Activated naive CD8-positive, alpha-beta T cell treated with anti-CD3 and anti-CD28 coated beads for 36 hours (primary cell): ENCODE measurements at regions not wholly inside any gene's neighbourhood (a gene's known extent, or its start where the extent isn't known, plus 50 kb on each side); places are given as distances from the start of the nearest gene placed in this dataset.

ENCODE experiments used
- DNase-seq: peaks from one replicate; pipeline ENCODE4 v3.0.0; 2021
- H3K27ac Mint-ChIP-seq: one replicate; pipeline ENCODE4 v1.8.0; 2022; ENCODE audit warnings: mild to moderate bottlenecking, moderate library complexity, mixed read lengths
- H3K27me3 Mint-ChIP-seq: one replicate; pipeline ENCODE4 v1.8.0; 2022; ENCODE audit warnings: mild to moderate bottlenecking, mixed read lengths
- H3K36me3 Mint-ChIP-seq: one replicate; pipeline ENCODE4 v1.8.0; 2021; ENCODE audit warnings: mild to moderate bottlenecking, mixed read lengths
- H3K4me1 Mint-ChIP-seq: one replicate; pipeline ENCODE4 v1.8.0; 2021; ENCODE audit warnings: mixed read lengths
- H3K4me3 Mint-ChIP-seq: one replicate; pipeline ENCODE4 v1.8.0; 2022; ENCODE audit warnings: mild to moderate bottlenecking, moderate library complexity, mixed read lengths
- H3K9me3 Mint-ChIP-seq: one replicate; pipeline ENCODE4 v1.8.0; 2022; ENCODE audit warnings: mixed read lengths

DNA sequence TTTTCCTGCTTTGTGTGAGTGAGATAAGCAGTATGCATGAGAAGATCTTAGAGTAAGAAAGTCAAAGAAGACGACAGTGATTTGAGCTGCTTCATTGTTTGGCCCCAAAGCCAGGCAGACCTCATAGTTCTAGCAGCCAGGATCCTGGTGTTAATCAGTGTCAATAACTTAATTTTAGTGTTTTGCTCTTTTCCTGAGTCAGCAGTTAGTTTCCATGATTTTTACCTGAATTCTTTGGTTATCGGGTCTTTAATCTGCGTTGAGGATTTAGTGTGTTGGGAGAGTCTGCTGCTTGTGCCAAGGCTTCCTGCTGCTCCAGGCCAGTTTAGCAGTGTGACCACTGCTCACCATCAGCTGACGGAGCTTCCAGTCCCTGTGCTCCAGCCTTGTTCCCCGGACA lies 241.6 kb upstream of the SOX5 start:
- H3K4me3 Mint-ChIP-seq: no peak overlapping the region
- no peaks in the 10 kb centered on the region for H3K9me3 Mint-ChIP-seq
- no peak for DNase-seq
- H3K36me3 Mint-ChIP-seq: no peaks in the 10 kb centered on the region
- no peak overlapping the region for H3K27ac Mint-ChIP-seq
- H3K27me3 Mint-ChIP-seq: no peaks in the 10 kb centered on the region
- no peaks in the 10 kb centered on the region for H3K4me1 Mint-ChIP-seq

DNA sequence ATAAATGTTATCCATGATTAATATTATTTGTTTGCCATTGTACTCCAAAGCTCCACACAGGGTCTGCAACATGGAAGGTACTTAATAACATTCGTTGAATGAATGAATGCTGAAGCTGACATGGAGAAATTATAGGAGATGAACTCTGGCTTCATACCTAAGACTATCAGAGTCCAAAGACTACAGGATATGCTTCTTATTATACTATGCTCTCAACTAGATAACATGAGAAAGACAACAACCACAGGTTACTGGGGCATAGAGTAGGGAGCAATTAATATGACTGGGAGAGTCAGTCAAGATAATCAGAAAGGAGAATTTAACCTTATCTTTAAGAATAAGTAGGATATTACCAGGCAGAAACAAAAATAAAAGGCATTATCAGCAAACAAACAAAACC lies 236.3 kb upstream of the SOX5 start:
- no peak overlapping the region for H3K4me3 Mint-ChIP-seq
- H3K27me3 Mint-ChIP-seq: no peaks in the 10 kb centered on the region
- no peak for DNase-seq
- H3K36me3 Mint-ChIP-seq: no peaks in the 10 kb centered on the region
- H3K4me1 Mint-ChIP-seq: no peaks in the 10 kb centered on the region
- H3K27ac Mint-ChIP-seq: no peak overlapping the region
- no peaks in the 10 kb centered on the region for H3K9me3 Mint-ChIP-seq

DNA sequence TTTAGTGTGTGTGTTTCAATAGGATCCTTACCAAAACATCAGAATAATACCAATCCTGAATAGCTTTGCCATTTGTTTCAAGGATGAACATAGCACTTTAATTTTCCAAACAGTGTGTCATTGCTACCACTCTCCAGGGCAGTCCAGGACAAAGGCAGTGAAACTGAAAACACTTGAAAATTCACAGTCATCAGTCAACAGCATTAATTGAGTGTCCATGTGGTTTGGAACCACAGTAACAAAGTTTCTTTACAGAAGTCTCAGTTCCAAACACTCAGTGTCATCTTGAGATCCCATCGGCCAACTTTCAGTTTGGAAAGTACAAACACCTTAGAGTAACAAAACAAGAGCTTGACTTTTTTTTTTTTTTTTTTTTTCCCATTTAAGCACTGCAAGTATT lies 228.4 kb upstream of the SOX5 start:
- Mint-ChIP-seq H3K36me3 (no peaks in the 10 kb centered on the region), H3K27ac (no peak overlapping the region), H3K9me3 (no peaks in the 10 kb centered on the region), H3K27me3 (no peaks in the 10 kb centered on the region), H3K4me1 (no peaks in the 10 kb centered on the region), H3K4me3 (no peak overlapping the region)
- no peak for DNase-seq

GRCh38 chr12:24175929-24176328 lies 226.5 kb upstream of the SOX5 start:
- no peak overlapping the region for H3K27ac Mint-ChIP-seq
- no peak overlapping the region for H3K4me3 Mint-ChIP-seq
- H3K27me3 Mint-ChIP-seq: no peaks in the 10 kb centered on the region
- DNase-seq: no peak
- no peaks in the 10 kb centered on the region for H3K4me1 Mint-ChIP-seq
- H3K9me3 Mint-ChIP-seq: no peaks in the 10 kb centered on the region
- no peaks in the 10 kb centered on the region for H3K36me3 Mint-ChIP-seq

- no peaks in the 10 kb centered on the region for H3K36me3 Mint-ChIP-seq
- H3K4me1 Mint-ChIP-seq: no peaks in the 10 kb centered on the region
- no peak for DNase-seq
- no peaks in the 10 kb centered on the region for H3K27me3 Mint-ChIP-seq
- H3K27ac Mint-ChIP-seq: no peak overlapping the region
- H3K4me3 Mint-ChIP-seq: no peak overlapping the region
- no peaks in the 10 kb centered on the region for H3K9me3 Mint-ChIP-seq
Observed at GRCh38 chr12:24175284-24175683, 225.8 kb upstream of the SOX5 start.

DNA sequence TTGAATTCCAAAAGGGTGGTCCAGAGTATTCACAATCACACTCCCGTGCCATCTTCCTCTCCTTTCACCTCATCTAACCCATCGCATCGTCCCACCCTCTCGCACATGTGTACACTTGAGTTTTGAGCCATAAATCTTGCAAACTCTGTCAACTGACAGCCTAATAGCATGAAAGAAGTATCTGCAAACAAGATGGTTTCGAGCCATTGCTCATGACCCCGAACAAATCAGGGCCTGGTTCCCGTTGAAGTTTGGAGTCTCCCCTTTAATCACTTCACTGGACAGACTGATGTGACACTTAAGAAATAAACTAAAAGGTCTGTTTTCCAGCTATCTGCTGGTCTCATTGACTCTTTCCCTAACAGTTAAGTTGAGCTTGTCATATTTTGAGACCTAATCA lies 223.6 kb upstream of the SOX5 start:
- Mint-ChIP-seq H3K36me3 (no peaks in the 10 kb centered on the region), H3K27ac (no peak overlapping the region), H3K27me3 (no peaks in the 10 kb centered on the region), H3K9me3 (no peaks in the 10 kb centered on the region), H3K4me3 (no peak overlapping the region), H3K4me1 (no peaks in the 10 kb centered on the region)
- DNase-seq: no peak

GRCh38 chr12:24172773-24173066 lies 223.2 kb upstream of the SOX5 start:
- H3K9me3 Mint-ChIP-seq: no peaks in the 10 kb centered on the region
- H3K27me3 Mint-ChIP-seq: no peaks in the 10 kb centered on the region
- H3K27ac Mint-ChIP-seq: no peak overlapping the region
- no peak for DNase-seq
- no peaks in the 10 kb centered on the region for H3K4me1 Mint-ChIP-seq
- H3K4me3 Mint-ChIP-seq: no peak overlapping the region
- H3K36me3 Mint-ChIP-seq: no peaks in the 10 kb centered on the region

DNA sequence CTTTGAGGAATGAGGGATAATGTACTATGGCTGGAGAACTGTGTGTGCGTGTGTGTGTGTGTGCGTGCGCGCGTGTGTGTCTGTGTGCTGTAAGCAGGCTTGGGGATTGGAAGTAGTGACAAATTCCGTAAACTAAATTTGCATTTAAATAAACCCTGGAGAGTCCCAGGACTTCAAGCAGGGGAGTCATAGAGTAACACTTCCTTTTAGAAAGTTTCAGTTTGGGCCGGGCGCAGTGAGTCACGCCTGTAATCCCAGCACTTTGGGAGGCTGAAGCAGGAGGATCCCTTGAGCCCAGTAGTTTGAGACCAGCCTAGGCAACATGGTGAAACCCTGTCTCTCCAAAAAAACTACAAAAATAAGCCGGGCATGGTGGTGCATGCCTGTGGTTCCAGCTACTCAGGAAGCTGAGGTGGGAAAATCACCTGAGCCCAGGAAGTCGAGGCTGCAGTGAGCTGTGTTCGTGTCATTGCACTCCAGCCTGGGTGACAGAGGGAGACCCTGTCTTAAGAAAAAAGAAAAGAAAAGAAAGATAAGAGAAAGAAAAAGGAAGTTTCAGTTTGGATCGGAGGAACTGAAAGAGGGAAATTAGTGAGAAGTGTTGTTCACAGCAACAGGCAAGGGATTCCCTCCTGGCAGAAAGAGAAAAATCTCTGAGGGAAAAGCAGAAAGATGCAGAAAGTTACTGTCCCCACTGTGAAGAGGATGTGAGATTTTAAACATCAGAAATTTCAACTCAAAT lies 222.7 kb upstream of the SOX5 start:
- Mint-ChIP-seq H3K9me3 (no peaks in the 10 kb centered on the region), H3K36me3 (no peaks in the 10 kb centered on the region), H3K4me1 (no peaks in the 10 kb centered on the region), H3K27ac (no peak overlapping the region), H3K27me3 (no peaks in the 10 kb centered on the region), H3K4me3 (no peak overlapping the region)
- no peak for DNase-seq

DNA sequence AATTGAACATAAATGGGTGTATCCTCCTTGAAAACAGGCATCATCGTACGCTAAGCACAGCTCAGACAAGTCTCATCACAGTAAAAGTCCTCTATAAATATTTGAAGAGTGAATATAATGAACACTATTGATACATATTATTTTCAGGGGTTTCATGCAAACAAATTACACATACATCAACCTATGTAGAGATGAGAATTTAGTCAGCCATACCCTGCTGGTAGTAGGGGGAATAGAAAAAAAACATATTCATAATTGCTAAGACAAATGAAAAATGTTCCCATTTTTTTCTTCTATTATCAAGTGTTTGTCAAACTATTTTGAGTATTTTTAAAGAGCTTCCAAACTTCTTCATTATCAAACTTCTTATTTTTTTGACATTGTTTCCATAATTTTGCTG lies 205.6 kb upstream of the SOX5 start:
- Mint-ChIP-seq H3K4me3 (no peak overlapping the region), H3K36me3 (no peaks in the 10 kb centered on the region), H3K4me1 (no peaks in the 10 kb centered on the region), H3K9me3 (peaks cover 3% of the 10 kb centered on the region), H3K27ac (no peak overlapping the region), H3K27me3 (no peaks in the 10 kb centered on the region)
- no peak for DNase-seq

DNA sequence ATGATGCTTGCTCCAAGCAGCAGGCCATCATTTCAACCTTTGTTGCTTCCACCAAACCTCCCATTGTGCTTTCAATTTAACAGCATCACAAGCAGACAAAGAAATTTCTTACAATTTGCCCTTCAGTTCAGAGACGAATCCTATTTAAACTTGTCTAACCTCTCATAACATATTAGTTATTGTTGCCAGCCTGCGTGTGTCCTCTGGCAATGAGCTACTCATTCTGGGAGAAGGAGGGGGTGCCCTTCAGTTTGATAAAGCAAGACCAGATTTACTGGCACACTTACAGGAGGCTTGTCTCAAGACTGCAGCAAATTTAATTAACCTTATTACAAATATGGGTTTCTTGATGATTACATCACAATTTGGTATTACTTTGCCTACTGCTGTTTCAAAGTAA lies 203.6 kb upstream of the SOX5 start:
- no peak overlapping the region for H3K4me3 Mint-ChIP-seq
- no peak for DNase-seq
- peaks cover 3% of the 10 kb centered on the region for H3K9me3 Mint-ChIP-seq
- no peak overlapping the region for H3K27ac Mint-ChIP-seq
- no peaks in the 10 kb centered on the region for H3K4me1 Mint-ChIP-seq
- no peaks in the 10 kb centered on the region for H3K36me3 Mint-ChIP-seq
- H3K27me3 Mint-ChIP-seq: no peaks in the 10 kb centered on the region

DNA sequence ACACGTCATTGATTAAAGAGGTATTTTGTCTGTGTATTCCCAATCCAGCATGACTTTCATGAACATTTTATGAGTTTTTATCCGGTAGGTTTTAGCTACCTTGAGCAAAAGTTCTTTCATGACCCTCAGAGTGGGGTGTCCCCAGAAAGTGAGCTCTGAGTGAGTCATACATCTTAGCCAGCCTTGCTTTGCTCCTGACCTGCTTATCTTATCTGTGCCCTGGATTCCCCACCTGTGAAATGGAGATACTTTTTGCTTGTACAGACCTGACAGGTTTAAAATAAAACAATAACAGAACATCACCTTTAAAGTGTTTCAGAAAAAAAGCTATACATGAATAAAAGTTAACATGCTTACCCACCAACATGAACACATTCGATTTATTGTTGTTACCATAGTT lies 202.8 kb upstream of the SOX5 start:
- Mint-ChIP-seq H3K27ac (no peak overlapping the region), H3K27me3 (no peaks in the 10 kb centered on the region), H3K9me3 (peaks cover 3% of the 10 kb centered on the region), H3K4me3 (no peak overlapping the region), H3K4me1 (no peaks in the 10 kb centered on the region), H3K36me3 (no peaks in the 10 kb centered on the region)
- no peak for DNase-seq

DNA sequence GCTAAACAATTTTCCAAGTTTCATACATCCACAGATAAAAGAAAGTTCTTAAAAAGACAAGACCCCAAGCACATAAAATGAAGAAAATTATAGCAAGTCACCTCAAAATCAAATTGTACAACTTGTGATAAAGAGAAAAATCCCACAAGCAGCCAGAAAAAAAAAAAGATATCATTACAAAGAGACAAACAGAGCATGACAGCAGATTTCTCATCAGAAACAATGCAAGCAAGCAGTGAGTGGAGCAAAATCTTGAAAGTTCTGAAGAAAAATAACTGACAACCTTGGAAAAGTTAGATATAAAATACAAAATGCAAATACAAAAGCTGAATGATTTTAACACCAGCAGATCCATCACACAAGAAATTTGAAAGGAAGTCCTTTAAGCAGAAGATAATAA lies 194.5 kb upstream of the SOX5 start:
- H3K27ac Mint-ChIP-seq: no peak overlapping the region
- peaks cover 4% of the 10 kb centered on the region for H3K9me3 Mint-ChIP-seq
- DNase-seq: no peak
- no peak overlapping the region for H3K4me3 Mint-ChIP-seq
- no peaks in the 10 kb centered on the region for H3K4me1 Mint-ChIP-seq
- no peaks in the 10 kb centered on the region for H3K36me3 Mint-ChIP-seq
- H3K27me3 Mint-ChIP-seq: no peaks in the 10 kb centered on the region

DNA sequence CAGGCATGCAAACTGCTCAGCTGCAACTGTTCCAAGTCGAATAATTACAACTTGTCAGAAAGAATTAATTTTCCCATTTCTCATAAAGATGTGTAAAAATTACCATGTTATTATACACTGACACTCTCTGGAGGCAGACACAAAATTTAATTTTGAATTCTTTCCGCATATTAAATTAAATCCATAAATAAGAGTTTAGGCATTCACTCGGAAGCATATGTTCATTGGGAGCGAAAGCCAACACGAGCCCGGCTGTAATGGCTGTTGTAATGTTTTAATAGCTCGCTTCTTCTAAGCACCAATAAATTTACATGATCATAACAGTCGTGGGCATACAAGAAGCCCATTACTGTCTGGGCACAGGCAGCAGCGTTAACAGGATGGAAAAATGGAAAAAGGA lies 189.6 kb upstream of the SOX5 start:
- no peaks in the 10 kb centered on the region for H3K36me3 Mint-ChIP-seq
- no peaks in the 10 kb centered on the region for H3K4me1 Mint-ChIP-seq
- H3K4me3 Mint-ChIP-seq: no peak overlapping the region
- H3K27me3 Mint-ChIP-seq: no peaks in the 10 kb centered on the region
- DNase-seq: no peak
- H3K27ac Mint-ChIP-seq: no peak overlapping the region
- H3K9me3 Mint-ChIP-seq: peaks cover 4% of the 10 kb centered on the region

GRCh38 chr12:24138041-24138440 lies 188.6 kb upstream of the SOX5 start:
- no peaks in the 10 kb centered on the region for H3K27me3 Mint-ChIP-seq
- H3K4me3 Mint-ChIP-seq: no peak overlapping the region
- no peaks in the 10 kb centered on the region for H3K4me1 Mint-ChIP-seq
- H3K9me3 Mint-ChIP-seq: no peaks in the 10 kb centered on the region
- DNase-seq: no peak
- H3K27ac Mint-ChIP-seq: no peak overlapping the region
- H3K36me3 Mint-ChIP-seq: no peaks in the 10 kb centered on the region

DNA sequence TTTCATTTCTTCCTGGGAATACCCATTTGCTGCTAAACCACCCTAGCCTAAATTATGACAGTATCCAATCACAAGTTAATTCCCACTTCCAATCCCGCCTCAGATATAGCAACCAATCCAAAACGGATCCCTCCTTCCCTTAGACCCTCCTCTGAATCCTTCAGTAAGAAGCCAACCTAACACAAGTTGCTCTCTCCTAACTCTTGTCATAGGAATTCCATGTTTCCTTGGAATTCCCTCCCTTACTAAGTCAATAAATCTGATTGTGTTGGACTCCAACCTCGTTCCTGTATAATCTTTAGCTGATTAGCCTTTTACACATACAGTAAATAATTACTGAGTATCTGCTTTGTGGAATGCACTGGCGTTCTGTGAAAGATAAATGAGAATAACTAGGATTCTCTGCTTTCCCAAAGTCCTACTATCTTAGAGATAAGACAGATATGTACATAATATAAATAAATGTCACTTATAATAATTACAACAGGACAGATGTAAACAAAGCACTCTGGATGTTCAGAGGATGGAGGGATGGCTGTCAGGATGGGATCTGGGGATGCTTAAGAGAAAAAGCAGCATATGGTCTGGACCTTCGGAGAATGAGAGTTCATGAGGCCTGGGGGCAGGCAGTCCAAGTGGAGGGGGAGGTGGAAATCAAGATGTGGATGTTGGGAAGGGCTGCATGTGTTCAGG lies 185.8 kb upstream of the SOX5 start:
- Mint-ChIP-seq H3K4me3 (no peak overlapping the region), H3K4me1 (no peaks in the 10 kb centered on the region), H3K9me3 (no peaks in the 10 kb centered on the region), H3K27ac (no peak overlapping the region), H3K36me3 (no peaks in the 10 kb centered on the region), H3K27me3 (no peaks in the 10 kb centered on the region)
- DNase-seq: no peak

DNA sequence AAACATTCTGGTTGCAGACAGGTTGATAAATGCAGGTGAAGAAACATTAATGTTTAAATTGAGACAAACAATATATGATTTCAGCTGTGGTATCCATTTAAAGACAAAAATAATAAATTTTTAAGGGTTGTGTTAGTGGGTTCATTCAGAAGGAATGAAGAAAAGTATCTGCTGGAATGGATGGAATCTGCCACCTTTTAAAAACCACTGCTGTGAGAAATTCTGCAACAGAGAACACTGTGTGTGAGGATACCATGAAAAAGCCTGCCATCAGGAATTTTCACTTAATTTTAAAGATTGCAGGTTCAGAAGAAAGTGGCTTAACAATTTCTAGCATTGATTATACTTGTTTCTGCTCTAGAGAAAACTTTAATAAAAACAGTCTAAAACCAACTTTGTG lies 184.6 kb upstream of the SOX5 start:
- no peaks in the 10 kb centered on the region for H3K27me3 Mint-ChIP-seq
- no peak overlapping the region for H3K27ac Mint-ChIP-seq
- H3K4me3 Mint-ChIP-seq: no peak overlapping the region
- H3K4me1 Mint-ChIP-seq: no peaks in the 10 kb centered on the region
- H3K36me3 Mint-ChIP-seq: no peaks in the 10 kb centered on the region
- DNase-seq: no peak
- no peaks in the 10 kb centered on the region for H3K9me3 Mint-ChIP-seq
